GM10266 (cell line): ENCODE measurements at regions not wholly inside any gene's neighbourhood (a gene's known extent, or its start where the extent isn't known, plus 50 kb on each side); places are given as distances from the start of the nearest gene placed in this dataset.

ENCODE experiments used
- DNase-seq: peaks from one replicate; pipeline ENCODE4 v3.0.0; 2012; ENCODE audit errors: extremely low spot score
- TF ChIP-seq, protein P1 (sequence below): IDR thresholded peaks from 2 replicates; pipeline ENCODE4 v1.5.1; 2012; ENCODE audit warnings: mild to moderate bottlenecking, low read depth; ENCODE audit not compliant: control insufficient read depth, insufficient read depth; ENCODE audit errors: missing control alignments

DNA sequence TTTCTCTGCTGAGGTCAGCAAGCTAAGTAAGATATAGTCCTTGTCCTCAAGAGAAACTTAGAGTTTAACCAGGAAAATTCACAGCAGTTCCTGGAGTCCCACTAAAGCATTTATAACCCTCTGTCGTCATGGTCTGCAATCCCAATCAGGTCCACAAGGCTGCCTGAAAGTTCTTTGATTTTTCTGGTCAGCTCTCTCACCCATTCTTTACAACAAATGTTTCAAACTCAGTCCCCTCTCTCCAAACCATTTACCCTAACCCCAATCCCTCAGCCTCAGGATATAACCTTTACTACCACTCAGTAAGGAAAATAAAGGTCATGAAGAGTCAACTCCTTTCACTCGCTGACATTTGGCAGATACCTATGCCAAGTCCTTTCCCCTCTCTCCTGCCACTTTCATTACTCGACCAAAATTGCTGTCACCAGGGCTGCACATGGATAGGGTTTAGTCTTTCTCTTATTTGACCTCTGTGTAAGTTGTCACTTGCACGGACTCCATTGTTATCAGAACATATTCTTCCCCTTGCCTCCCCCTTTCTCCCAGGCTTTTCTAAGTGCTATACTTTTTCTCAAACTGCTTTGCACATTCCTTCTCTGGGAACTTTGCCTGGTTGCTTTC is 936.6 kb downstream of the NR2F1-AS1 start:
- TF ChIP-seq, protein P1, sequence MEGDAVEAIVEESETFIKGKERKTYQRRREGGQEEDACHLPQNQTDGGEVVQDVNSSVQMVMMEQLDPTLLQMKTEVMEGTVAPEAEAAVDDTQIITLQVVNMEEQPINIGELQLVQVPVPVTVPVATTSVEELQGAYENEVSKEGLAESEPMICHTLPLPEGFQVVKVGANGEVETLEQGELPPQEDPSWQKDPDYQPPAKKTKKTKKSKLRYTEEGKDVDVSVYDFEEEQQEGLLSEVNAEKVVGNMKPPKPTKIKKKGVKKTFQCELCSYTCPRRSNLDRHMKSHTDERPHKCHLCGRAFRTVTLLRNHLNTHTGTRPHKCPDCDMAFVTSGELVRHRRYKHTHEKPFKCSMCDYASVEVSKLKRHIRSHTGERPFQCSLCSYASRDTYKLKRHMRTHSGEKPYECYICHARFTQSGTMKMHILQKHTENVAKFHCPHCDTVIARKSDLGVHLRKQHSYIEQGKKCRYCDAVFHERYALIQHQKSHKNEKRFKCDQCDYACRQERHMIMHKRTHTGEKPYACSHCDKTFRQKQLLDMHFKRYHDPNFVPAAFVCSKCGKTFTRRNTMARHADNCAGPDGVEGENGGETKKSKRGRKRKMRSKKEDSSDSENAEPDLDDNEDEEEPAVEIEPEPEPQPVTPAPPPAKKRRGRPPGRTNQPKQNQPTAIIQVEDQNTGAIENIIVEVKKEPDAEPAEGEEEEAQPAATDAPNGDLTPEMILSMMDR = no peak
- DNase-seq = no peak

DNA sequence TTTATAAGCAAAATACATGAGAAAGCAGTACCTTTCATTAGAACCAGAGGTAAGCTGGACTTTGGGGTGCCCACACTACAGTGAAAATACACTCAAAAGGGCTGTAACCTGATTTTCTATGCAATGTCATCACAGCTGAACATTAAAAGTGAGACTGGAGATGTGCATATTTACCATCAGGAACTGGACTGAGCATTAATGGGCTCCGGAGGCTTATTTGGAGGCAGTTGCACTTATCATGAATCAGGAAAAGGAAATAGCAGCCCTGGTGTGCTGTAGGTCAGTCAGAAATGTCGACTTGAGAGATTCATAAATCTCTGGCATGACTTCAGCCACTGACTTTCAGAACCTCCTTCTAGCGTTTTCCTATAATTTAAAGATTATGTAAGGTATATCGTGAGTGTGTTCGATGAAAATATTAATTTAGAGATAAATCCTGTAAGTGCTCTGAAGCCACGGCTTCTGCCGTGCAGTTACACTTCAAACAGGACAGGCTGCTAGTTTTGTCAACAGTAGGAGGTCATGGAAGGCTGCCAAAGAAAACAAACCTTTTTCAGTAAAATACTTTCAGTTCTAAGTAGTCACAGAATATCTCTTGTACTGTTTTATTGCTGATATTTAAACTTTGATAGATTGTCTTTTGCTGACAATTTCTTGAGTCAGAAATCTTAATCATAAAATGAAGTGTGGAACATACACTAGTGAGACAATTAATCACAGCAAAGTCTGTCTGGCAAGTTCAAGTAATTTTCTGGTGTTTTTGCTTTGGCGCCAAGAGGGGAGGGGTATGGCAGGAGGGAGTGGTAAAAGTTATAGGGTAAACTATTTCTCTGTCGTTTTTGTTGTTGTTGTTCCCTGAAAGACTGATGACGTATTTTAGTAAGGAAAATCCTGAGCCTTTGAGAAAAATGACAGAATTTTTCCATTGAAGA is 939.7 kb downstream of the NR2F1-AS1 start:
- no peak for DNase-seq
- TF ChIP-seq, protein P1 = no peak

DNA sequence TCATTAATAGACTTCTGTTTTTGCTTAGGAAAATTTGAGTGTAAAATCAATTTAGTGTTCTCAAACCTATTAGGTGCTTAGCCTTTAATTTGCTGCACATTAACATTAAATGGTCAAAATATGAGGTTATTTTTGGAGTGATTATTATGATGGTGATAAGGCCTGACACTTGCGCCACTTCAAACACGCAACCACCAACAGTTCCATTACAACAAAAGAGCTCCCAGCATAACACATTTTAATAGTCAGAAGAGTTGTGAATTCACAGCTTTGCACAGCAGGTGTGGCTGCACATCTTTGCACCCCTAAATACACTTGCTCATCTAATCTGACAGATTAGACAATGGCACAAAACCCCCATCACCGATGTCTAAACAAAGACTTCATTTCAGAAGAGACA is 940.7 kb downstream of the NR2F1-AS1 start:
- TF ChIP-seq, protein P1 = no peak
- DNase-seq = no peak

DNA sequence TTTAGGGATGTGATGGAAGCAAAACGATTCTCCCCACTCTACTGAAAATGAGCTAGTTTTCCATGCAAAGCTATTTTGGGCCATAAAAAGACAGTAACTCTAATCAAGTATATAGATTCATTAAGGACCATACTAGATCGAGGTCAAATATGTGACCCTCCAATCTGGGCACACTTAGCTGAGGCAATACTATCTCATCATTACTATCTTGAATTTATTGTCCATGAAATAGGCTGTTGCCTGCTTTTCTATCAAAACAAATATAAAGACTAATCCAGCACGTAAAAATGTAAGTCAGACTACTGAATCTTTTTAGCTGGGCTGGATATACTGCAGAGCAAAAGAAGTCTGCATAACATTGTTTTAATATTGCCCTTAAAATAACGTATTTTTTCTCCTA is 943.1 kb downstream of the NR2F1-AS1 start:
- TF ChIP-seq, protein P1 = no peak
- DNase-seq = no peak

DNA sequence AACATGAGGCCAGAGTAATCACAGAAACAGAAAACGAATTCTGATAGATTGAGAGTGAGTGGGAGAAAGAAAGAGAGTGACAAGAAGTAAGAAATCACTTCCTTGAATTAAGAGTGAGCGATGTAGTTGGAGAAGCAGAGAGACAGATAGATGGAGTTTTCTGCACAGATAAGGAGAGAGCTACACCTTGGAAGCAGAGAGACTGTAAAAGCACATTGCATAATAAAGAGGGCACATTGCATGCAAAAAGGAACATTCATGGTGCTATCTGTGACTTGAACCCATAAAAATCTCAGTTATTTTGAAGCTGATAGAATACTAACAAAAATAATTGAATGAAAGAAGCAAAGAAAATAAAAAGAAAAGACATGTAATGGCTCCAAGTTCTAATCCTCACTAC is 943.8 kb downstream of the NR2F1-AS1 start:
- TF ChIP-seq, protein P1 = no peak
- DNase-seq = no peak

DNA sequence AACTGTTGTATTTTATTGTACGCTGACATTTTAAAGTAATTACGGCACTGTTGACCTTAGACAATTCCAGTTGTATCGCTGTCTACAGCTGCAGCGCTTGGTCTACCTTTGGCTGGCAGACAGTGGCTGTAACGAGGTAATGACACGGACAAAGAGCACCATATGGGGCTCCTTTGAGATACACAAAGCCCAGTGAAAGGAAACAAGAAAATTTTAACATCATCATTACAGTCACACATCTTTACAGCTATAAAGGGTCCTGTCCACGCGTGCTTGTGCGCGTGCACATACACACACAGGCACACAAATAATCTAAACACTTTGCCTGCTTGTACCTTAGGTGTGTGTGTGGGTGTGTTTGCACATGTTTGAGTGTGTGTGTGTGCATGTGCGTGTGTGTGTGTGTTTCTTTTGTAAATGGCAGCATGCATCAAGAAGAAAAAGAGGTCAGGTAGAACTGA is 946.0 kb downstream of the NR2F1-AS1 start:
- no peak for DNase-seq
- TF ChIP-seq, protein P1 = no peak
